ENCODE measurements at regions not wholly inside any gene's neighbourhood (a gene's known extent, or its start where the extent isn't known, plus 50 kb on each side); places are given as distances from the start of the nearest gene placed in this dataset.
"Not testable (repeated sequence)": the region's sequence is repeated elsewhere in the genome, so short reads cannot be mapped to it uniquely, and the experiment has no call there.

DNA sequence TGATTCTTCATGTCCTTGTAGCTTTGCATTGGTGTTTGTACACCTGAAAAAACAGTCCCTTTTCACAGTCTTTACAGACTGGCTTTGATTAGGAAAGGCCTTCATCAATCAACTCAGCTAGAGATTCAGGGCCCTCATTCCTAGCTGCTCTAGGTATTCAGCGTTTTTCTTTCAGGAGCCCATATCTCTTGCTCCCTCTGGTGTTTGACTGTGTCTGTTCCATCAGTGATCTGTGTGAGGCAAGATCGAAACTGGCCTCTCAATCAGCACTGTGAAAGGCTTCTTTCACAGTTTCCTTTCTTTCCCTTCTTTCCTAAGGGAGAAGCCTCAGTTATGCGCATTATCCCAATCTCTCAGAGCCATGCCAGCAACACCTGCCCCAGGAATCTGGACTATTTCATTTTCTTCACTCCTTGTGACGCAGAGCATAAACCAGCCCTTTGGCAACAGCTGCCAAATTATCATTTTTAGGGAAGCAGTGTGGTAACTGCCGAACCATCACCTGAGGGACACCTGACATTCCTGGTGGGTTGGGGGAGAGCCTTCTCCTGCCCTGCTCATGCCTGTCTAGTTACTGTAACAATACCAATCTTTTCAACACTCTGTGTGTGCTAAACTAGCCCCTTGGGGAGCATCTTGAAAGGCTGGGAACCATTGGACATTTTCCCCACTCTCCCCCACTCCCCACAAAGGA is 75.7 kb upstream of the CCDC71L start:
- no peak overlapping the region for H2AFZ ChIP-seq (ENCODE audit: low read depth, low read length, severe bottlenecking)

DNA sequence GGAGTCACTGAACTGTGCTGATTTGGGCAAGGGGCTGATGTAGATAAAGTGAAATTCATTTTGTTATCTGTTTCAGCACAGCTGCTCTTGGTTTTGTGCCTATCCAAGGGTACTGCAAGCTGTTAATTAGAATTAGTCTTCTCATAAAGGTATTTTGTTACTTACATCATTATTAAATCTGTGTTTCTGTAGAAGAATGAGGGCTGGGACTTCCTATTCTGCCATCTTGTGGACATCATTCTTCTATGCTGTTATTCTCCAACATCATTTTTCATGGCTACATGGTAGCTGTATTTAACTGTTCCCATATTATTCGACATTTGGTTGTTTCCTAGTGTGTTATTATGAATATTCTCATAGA is 76.2 kb upstream of the CCDC71L start:
- no peaks in the 10 kb centered on the region for H3F3A ChIP-seq (ENCODE audit: insufficient read depth)
- H3K36me3 ChIP-seq (ENCODE audit: low read length) = no peaks in the 10 kb centered on the region
- H3K9ac ChIP-seq (ENCODE audit: low read length) = no peak overlapping the region
- no peak overlapping the region for H3K4me2 ChIP-seq (ENCODE audit: low read depth, low read length, poor library complexity, severe bottlenecking)
- no peaks in the 10 kb centered on the region for H3K79me2 ChIP-seq (ENCODE audit: insufficient read depth, low read length)
- H3K4me3 ChIP-seq (ENCODE audit: insufficient read depth, low read length, poor library complexity, severe bottlenecking) = no peak overlapping the region
- no peaks in the 10 kb centered on the region for H4K20me1 ChIP-seq (ENCODE audit: low read depth, low read length)
- H3K9me2 ChIP-seq (replicated peaks; ENCODE audit: insufficient read depth, low read length) = no peaks in the 10 kb centered on the region
- H3K27ac ChIP-seq (ENCODE audit: low read depth, low read length) = no peak overlapping the region
- no peaks in the 10 kb centered on the region for H3K9me3 ChIP-seq (ENCODE audit: insufficient read depth, low read length)
- no peak overlapping the region for H2AFZ ChIP-seq (ENCODE audit: low read depth, low read length, severe bottlenecking)
- TF ChIP-seq EZH2phosphoT487 (conservative IDR thresholded peaks at IDR 0.05; ENCODE audit: low read length) = no peak
- H3K27me3 ChIP-seq (ENCODE audit: low read length) = no peaks in the 10 kb centered on the region

More for the DNA sequence above, 75.7 kb upstream of the CCDC71L start:
- no peak for TF ChIP-seq EZH2phosphoT487 (conservative IDR thresholded peaks at IDR 0.05; ENCODE audit: low read length)
- TF ChIP-seq, protein P1, sequence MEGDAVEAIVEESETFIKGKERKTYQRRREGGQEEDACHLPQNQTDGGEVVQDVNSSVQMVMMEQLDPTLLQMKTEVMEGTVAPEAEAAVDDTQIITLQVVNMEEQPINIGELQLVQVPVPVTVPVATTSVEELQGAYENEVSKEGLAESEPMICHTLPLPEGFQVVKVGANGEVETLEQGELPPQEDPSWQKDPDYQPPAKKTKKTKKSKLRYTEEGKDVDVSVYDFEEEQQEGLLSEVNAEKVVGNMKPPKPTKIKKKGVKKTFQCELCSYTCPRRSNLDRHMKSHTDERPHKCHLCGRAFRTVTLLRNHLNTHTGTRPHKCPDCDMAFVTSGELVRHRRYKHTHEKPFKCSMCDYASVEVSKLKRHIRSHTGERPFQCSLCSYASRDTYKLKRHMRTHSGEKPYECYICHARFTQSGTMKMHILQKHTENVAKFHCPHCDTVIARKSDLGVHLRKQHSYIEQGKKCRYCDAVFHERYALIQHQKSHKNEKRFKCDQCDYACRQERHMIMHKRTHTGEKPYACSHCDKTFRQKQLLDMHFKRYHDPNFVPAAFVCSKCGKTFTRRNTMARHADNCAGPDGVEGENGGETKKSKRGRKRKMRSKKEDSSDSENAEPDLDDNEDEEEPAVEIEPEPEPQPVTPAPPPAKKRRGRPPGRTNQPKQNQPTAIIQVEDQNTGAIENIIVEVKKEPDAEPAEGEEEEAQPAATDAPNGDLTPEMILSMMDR (IDR thresholded peaks at IDR 0.05; ENCODE audit: insufficient read depth, low read length, poor library complexity, severe bottlenecking) = peak; percentile 30
- H3K27ac ChIP-seq (ENCODE audit: low read depth, low read length) = no peak overlapping the region
- H3K79me2 ChIP-seq (ENCODE audit: insufficient read depth, low read length) = no peaks in the 10 kb centered on the region
- no peaks in the 10 kb centered on the region for H3K27me3 ChIP-seq (ENCODE audit: low read length)
- H3K4me2 ChIP-seq (ENCODE audit: low read depth, low read length, poor library complexity, severe bottlenecking) = no peak overlapping the region
- no peaks in the 10 kb centered on the region for H3K36me3 ChIP-seq (ENCODE audit: low read length)
- H3K9ac ChIP-seq (ENCODE audit: low read length) = no peak overlapping the region
- no peaks in the 10 kb centered on the region for H3K9me2 ChIP-seq (replicated peaks; ENCODE audit: insufficient read depth, low read length)
- H3K4me3 ChIP-seq (ENCODE audit: insufficient read depth, low read length, poor library complexity, severe bottlenecking) = no peak overlapping the region
- H4K20me1 ChIP-seq (ENCODE audit: low read depth, low read length) = no peaks in the 10 kb centered on the region
- H3F3A ChIP-seq (ENCODE audit: insufficient read depth) = no peaks in the 10 kb centered on the region
- no peaks in the 10 kb centered on the region for H3K9me3 ChIP-seq (ENCODE audit: insufficient read depth, low read length)

DNA sequence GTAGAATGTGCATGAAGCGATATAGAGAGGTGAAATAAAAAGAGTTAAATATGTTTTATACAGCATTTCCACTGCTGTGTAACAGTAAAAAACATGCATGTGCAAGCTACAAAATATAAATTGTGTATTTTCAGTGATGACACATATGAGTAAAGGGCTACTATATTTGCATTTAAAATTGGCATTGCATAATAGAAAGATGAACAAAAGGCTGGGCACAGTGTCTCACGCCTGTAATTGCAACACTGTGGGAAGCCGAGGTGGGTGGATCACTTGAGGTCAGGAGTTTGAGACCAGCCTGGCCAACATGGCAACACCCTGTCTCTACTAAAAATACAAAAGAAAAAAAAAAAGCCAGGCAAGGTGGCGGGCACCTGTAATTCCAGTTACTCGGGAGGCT is 79.8 kb upstream of the CCDC71L start:
- no peak overlapping the region for H3K4me2 ChIP-seq (ENCODE audit: low read depth, low read length, poor library complexity, severe bottlenecking)
- no peaks in the 10 kb centered on the region for H3K27me3 ChIP-seq (ENCODE audit: low read length)
- H3K9me2 ChIP-seq (replicated peaks; ENCODE audit: insufficient read depth, low read length) = no peaks in the 10 kb centered on the region
- no peaks in the 10 kb centered on the region for H3K36me3 ChIP-seq (ENCODE audit: low read length)
- no peak for TF ChIP-seq EZH2phosphoT487 (conservative IDR thresholded peaks at IDR 0.05; ENCODE audit: low read length)
- TF ChIP-seq, protein P1 (IDR thresholded peaks at IDR 0.05; ENCODE audit: insufficient read depth, low read length, poor library complexity, severe bottlenecking) = no peak
- H3K4me3 ChIP-seq (ENCODE audit: insufficient read depth, low read length, poor library complexity, severe bottlenecking) = no peak overlapping the region
- H2AFZ ChIP-seq (ENCODE audit: low read depth, low read length, severe bottlenecking) = no peak overlapping the region
- H3F3A ChIP-seq (ENCODE audit: insufficient read depth) = no peaks in the 10 kb centered on the region
- no peaks in the 10 kb centered on the region for H4K20me1 ChIP-seq (ENCODE audit: low read depth, low read length)
- no peak overlapping the region for H3K27ac ChIP-seq (ENCODE audit: low read depth, low read length)
- no peak overlapping the region for H3K9ac ChIP-seq (ENCODE audit: low read length)
- no peaks in the 10 kb centered on the region for H3K9me3 ChIP-seq (ENCODE audit: insufficient read depth, low read length)
- no peaks in the 10 kb centered on the region for H3K79me2 ChIP-seq (ENCODE audit: insufficient read depth, low read length)

DNA sequence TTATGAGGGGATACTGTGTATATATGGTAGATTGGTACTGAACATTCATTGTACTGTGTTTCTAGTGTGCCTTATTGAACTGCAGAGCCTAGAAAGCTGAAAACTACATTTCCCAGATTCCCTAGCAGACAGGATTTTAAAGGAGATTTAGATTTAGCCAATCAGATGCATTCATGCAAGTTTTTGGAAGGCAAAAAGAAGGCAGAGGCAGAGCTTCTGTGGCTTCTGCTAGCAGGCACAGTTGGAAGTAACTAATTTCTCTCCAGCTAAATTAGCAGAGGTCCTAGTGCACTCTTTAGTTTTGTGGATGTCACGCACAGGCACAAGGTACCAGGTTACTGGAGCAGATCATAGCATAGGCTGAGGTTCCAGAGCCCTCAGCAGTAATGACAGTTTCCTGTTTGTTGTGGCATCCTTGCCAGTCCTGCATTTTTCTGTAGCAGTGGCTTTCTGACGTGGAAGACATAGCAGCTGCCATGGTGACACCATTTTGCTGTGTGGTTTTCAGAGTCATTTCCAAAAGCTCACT is 83.7 kb upstream of the CCDC71L start:
- H3K27ac ChIP-seq (ENCODE audit: low read depth, low read length) = no peak overlapping the region
- no peaks in the 10 kb centered on the region for H3K27me3 ChIP-seq (ENCODE audit: low read length)
- no peaks in the 10 kb centered on the region for H3K79me2 ChIP-seq (ENCODE audit: insufficient read depth, low read length)
- H3K9me3 ChIP-seq (ENCODE audit: insufficient read depth, low read length) = no peaks in the 10 kb centered on the region
- H4K20me1 ChIP-seq (ENCODE audit: low read depth, low read length) = no peaks in the 10 kb centered on the region
- no peaks in the 10 kb centered on the region for H3K36me3 ChIP-seq (ENCODE audit: low read length)
- no peak overlapping the region for H2AFZ ChIP-seq (ENCODE audit: low read depth, low read length, severe bottlenecking)
- H3K9me2 ChIP-seq (replicated peaks; ENCODE audit: insufficient read depth, low read length) = no peaks in the 10 kb centered on the region
- no peak overlapping the region for H3K9ac ChIP-seq (ENCODE audit: low read length)
- no peak for TF ChIP-seq EZH2phosphoT487 (conservative IDR thresholded peaks at IDR 0.05; ENCODE audit: low read length)
- TF ChIP-seq, protein P1 (IDR thresholded peaks at IDR 0.05; ENCODE audit: insufficient read depth, low read length, poor library complexity, severe bottlenecking) = no peak
- H3K4me2 ChIP-seq (ENCODE audit: low read depth, low read length, poor library complexity, severe bottlenecking) = no peak overlapping the region
- no peaks in the 10 kb centered on the region for H3F3A ChIP-seq (ENCODE audit: insufficient read depth)
- H3K4me3 ChIP-seq (ENCODE audit: insufficient read depth, low read length, poor library complexity, severe bottlenecking) = no peak overlapping the region

DNA sequence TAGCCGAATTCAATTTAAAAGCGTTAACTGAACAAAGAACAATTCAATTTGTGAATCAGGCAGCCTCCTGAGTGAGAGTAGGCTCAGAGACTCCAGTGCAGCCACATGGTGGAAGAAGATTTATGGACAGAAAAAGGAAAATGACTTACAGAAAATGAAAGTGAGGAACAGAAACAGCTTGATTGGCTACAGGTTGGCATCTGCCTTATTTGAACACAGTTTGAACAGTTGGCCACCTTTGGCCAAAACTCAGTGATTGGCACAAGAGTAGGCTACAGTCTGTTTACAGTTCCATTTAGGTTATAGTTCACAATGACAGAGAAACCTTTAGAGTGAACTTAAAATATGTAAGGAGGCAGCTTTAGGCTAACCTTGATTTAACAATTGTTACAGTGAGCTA is 86.3 kb upstream of the CCDC71L start:
- not testable (repeated sequence) for H3K4me3 ChIP-seq (ENCODE audit: insufficient read depth, low read length, poor library complexity, severe bottlenecking); H4K20me1 ChIP-seq (ENCODE audit: low read depth, low read length); H3K9me3 ChIP-seq (ENCODE audit: insufficient read depth, low read length); H3K9me2 ChIP-seq (replicated peaks; ENCODE audit: insufficient read depth, low read length); H3K36me3 ChIP-seq (ENCODE audit: low read length); H2AFZ ChIP-seq (ENCODE audit: low read depth, low read length, severe bottlenecking); H3K79me2 ChIP-seq (ENCODE audit: insufficient read depth, low read length); H3F3A ChIP-seq (ENCODE audit: insufficient read depth); H3K4me2 ChIP-seq (ENCODE audit: low read depth, low read length, poor library complexity, severe bottlenecking); H3K27me3 ChIP-seq (ENCODE audit: low read length); H3K9ac ChIP-seq (ENCODE audit: low read length); H3K27ac ChIP-seq (ENCODE audit: low read depth, low read length)
